Suprapubic skin (tissue), 3 donors: ENCODE measurements at regions not wholly inside any gene's neighbourhood (a gene's known extent, or its start where the extent isn't known, plus 50 kb on each side); places are given as distances from the start of the nearest gene placed in this dataset.

ENCODE experiments used
- CTCF ChIP-seq, 2 donors: fragments of 200-600 bp in 1 of 2; fragments of 450-650 bp in 1 of 2; sonication (generic) in 1 of 2; IDR thresholded peaks; one replicate each; pipeline ENCODE4 v1.5.1; 2016 to 2019; ENCODE audit warnings: antibody characterized with exemption in 2 of 2, mild to moderate bottlenecking in 1 of 2, moderate library complexity in 1 of 2
- POLR2A ChIP-seq, 2 donors: fragments of 450-650 bp; IDR thresholded peaks; one replicate each; pipeline ENCODE4 v1.6.1; 2017; ENCODE audit warnings: antibody characterized with exemption in 2 of 2, mild to moderate bottlenecking in 2 of 2, moderate library complexity in 2 of 2

GRCh38 chr12:124094733-124095132, 121.7 kb downstream of the ZNF664 start:
- no peak for TF ChIP-seq POLR2A (IDR thresholded peaks at IDR 0.05)
- no peak for TF ChIP-seq CTCF (IDR thresholded peaks at IDR 0.05)
